A549 (cell line): ENCODE measurements at regions not wholly inside any gene's neighbourhood (a gene's known extent, or its start where the extent isn't known, plus 50 kb on each side); places are given as distances from the start of the nearest gene placed in this dataset.

ENCODE experiments used
- ATAC-seq, 2 experiments: fragments of 200-7000 bp in 1 of 2; fragments of >200 bp in 1 of 2; cut with Nextera tagmentation in 1 of 2; cut with Tn5 transposase in 1 of 2; 3 replicates each; pipeline versions ENCODE4 v1.8.0 to v1.9.1; 2018 to 2020; ENCODE audit warnings: mild to moderate bottlenecking in 1 of 2, moderate library complexity in 1 of 2
- CTCF ChIA-PET: fragments of 300-600 bp; sonication (Branson Sonifier 250); formaldehyde crosslinking; extraction: SDS; loops from one replicate; lab custom pipeline; 2021; ENCODE audit warnings: antibody characterized with exemption, inconsistent platforms; lab: Yijun Ruan, JAX
- POLR2A ChIA-PET: fragments of 350-600 bp; formaldehyde crosslinking; extraction: SDS; loops from one replicate; lab custom pipeline; 2021; ENCODE audit warnings: antibody characterized with exemption, inconsistent platforms; lab: Yijun Ruan, JAX
- DNase-seq, 2 experiments: peaks; one replicate each; pipeline versions ENCODE4 v3.0.0 to v3.0.0-alpha.2; 2011 to 2016; ENCODE audit warnings: low read depth in 1 of 2, low spot score in 1 of 2
- FAIRE-seq: peaks from 2 replicates; lab custom pipeline; 2011; peaks lifted over from hg19 to GRCh38; lab: Jason Lieb, UNC
- H3K27ac ChIP-seq, 2 experiments: fragments of >200 bp; sonication (Bioruptor Twin); formaldehyde crosslinking; 3 replicates each; pipeline ENCODE4 v1.5.1; 2016 to 2017
- H3K4me1 ChIP-seq: fragments of >200 bp; sonication (Bioruptor Twin); formaldehyde crosslinking; 3 replicates; pipeline ENCODE4 v1.6.1; 2016
- H3K4me2 ChIP-seq: fragments of >200 bp; sonication (Bioruptor Twin); formaldehyde crosslinking; 3 replicates; pipeline ENCODE4 v1.6.1; 2016
- H3K4me3 ChIP-seq: fragments of >200 bp; sonication (Bioruptor Twin); formaldehyde crosslinking; 3 replicates; pipeline ENCODE4 v1.5.1; 2016
- H3K9me3 ChIP-seq: fragments of >200 bp; sonication (Bioruptor Twin); formaldehyde crosslinking; 3 replicates; pipeline ENCODE4 v1.6.1; 2016
- CHD4 ChIP-seq: fragments of 200-600 bp; sonication (generic); IDR thresholded peaks from 2 replicates; pipeline ENCODE4 v1.6.1; 2016; ENCODE audit warnings: antibody characterized with exemption, mild to moderate bottlenecking, borderline replicate concordance
- EHF ChIP-seq: fragments of 250-450 bp; sonication (Bioruptor Pico); IDR thresholded peaks from 2 replicates; pipeline ENCODE4 v1.5.0; 2020; ENCODE audit warnings: mild to moderate bottlenecking
- EHMT2 ChIP-seq: fragments of 200-600 bp; sonication (generic); IDR thresholded peaks from 2 replicates; pipeline ENCODE4 v1.6.1; 2016; ENCODE audit warnings: antibody characterized with exemption, low read depth, mild to moderate bottlenecking, moderate library complexity
- FOSB ChIP-seq: fragments of 250-450 bp; sonication (Bioruptor Pico); IDR thresholded peaks from 2 replicates; pipeline ENCODE4 v1.5.0; 2020; ENCODE audit warnings: mild to moderate bottlenecking, moderate library complexity
- FOXS1 ChIP-seq: fragments of 250-450 bp; sonication (Bioruptor Pico); IDR thresholded peaks from 2 replicates; pipeline ENCODE4 v1.5.0; 2020; ENCODE audit warnings: mild to moderate bottlenecking, moderate library complexity
- GATA3 ChIP-seq: IDR thresholded peaks from 2 replicates; pipeline ENCODE4 v1.6.1; 2012; ENCODE audit warnings: borderline replicate concordance
- HDAC2 ChIP-seq: fragments of 200-600 bp; sonication (generic); IDR thresholded peaks from 2 replicates; pipeline ENCODE4 v1.6.1; 2016
- HES2 ChIP-seq: fragments of >200 bp; sonication (Bioruptor Twin); formaldehyde crosslinking; IDR thresholded peaks from 2 replicates; pipeline ENCODE4 v1.6.1; 2016
- HEYL ChIP-seq: fragments of 250-450 bp; sonication (Bioruptor Pico); IDR thresholded peaks from 2 replicates; pipeline ENCODE4 v1.8.0; 2021; ENCODE audit warnings: mild to moderate bottlenecking, moderate library complexity
- HOXB5 ChIP-seq: fragments of 250-450 bp; sonication (Bioruptor Pico); IDR thresholded peaks from 2 replicates; pipeline ENCODE4 v1.5.0; 2020; ENCODE audit warnings: mild to moderate bottlenecking, moderate library complexity
- JUNB ChIP-seq: fragments of >200 bp; sonication (Bioruptor Twin); formaldehyde crosslinking; IDR thresholded peaks from 2 replicates; pipeline ENCODE4 v1.6.1; 2016
- KDM1A ChIP-seq: fragments of 200-600 bp; sonication (generic); IDR thresholded peaks from 2 replicates; pipeline ENCODE4 v1.6.1; 2016; ENCODE audit warnings: low read depth, mild to moderate bottlenecking
- KDM5A ChIP-seq: fragments of 200-600 bp; sonication (generic); IDR thresholded peaks from 2 replicates; pipeline ENCODE4 v1.6.1; 2016; ENCODE audit warnings: antibody characterized with exemption, mild to moderate bottlenecking
- MAFK ChIP-seq: fragments of 450-650 bp; IDR thresholded peaks from 2 replicates; pipeline ENCODE4 v1.6.1; 2014; ENCODE audit not compliant: partially characterized antibody
- MAZ ChIP-seq: fragments of 150-350 bp; IDR thresholded peaks from 2 replicates; pipeline ENCODE4 v1.6.1; 2014; ENCODE audit warnings: antibody characterized with exemption, low read depth, low read length, borderline replicate concordance
- PHF8 ChIP-seq: fragments of 200-600 bp; sonication (generic); IDR thresholded peaks from 2 replicates; pipeline ENCODE4 v1.6.1; 2016; ENCODE audit warnings: low read depth, mild to moderate bottlenecking, antibody characterized with exemption, moderate library complexity, borderline replicate concordance
- POLR2AphosphoS2 ChIP-seq: conservative IDR thresholded peaks from 2 replicates; pipeline ENCODE4 v1.6.1; 2012; ENCODE audit warnings: low read length, improper control_type of control experiment, inconsistent platforms
- RCOR1 ChIP-seq: fragments of 150-350 bp; IDR thresholded peaks from 2 replicates; pipeline ENCODE4 v1.6.1; 2014; ENCODE audit warnings: antibody characterized with exemption, low read length, low read depth
- REST ChIP-seq: fragments of 200-600 bp; sonication (generic); IDR thresholded peaks from 2 replicates; pipeline ENCODE4 v1.6.1; 2016; ENCODE audit warnings: antibody characterized with exemption, mild to moderate bottlenecking, moderate library complexity
- RFX5 ChIP-seq: fragments of 450-650 bp; IDR thresholded peaks from 2 replicates; pipeline ENCODE4 v1.7.1; 2014; ENCODE audit warnings: antibody characterized with exemption, mild to moderate bottlenecking, moderate library complexity
- SMC3 ChIP-seq: fragments of >200 bp; sonication (Bioruptor Twin); formaldehyde crosslinking; IDR thresholded peaks from 3 replicates; pipeline ENCODE4 v1.6.1; 2018; ENCODE audit warnings: inconsistent platforms
- SREBF2 ChIP-seq: fragments of 450-650 bp; IDR thresholded peaks from 2 replicates; pipeline ENCODE4 v1.6.1; 2014; ENCODE audit warnings: mild to moderate bottlenecking, moderate library complexity
- ZC3H11A ChIP-seq: fragments of 450-650 bp; IDR thresholded peaks from 2 replicates; pipeline ENCODE4 v1.6.1; 2014; ENCODE audit warnings: antibody characterized with exemption, mild to moderate bottlenecking
- WGBS: methylation state at CpG from one replicate; pipeline ENCODE4 v1.1.6; 2017; ENCODE audit errors: missing lambda C conversion rate; 5-methylcytosine and 5-hydroxymethylcytosine counted together

- ATAC-seq (no peak), FAIRE-seq (no peak), DNase-seq (no peak)
- Histone ChIP-seq H3K4me1 (no peaks in the 10 kb centered on the region), H3K9me3 (no peaks in the 10 kb centered on the region), H3K27ac (no peak overlapping the region), H3K4me3 (no peak overlapping the region), H3K4me2 (no peak overlapping the region)
- ChIA-PET CTCF (no interaction called here), POLR2A (no interaction called here)
- 0% methylated on average over 1 of the region's 1 CpG for WGBS
- TF ChIP-seq FOSB (CRISPR knock-in tag) = no peak
- no peak for TF ChIP-seq KDM5A
- no peak for TF ChIP-seq RFX5
- no peak for TF ChIP-seq FOXS1 (CRISPR knock-in tag)
- TF ChIP-seq GATA3 = no peak
- no peak for TF ChIP-seq HES2
- TF ChIP-seq SREBF2 = no peak
- TF ChIP-seq MAZ = no peak
- no peak for TF ChIP-seq HOXB5 (CRISPR knock-in tag)
Measured at GRCh38 chr12:82029936-82030335, 270.8 kb upstream of the PPFIA2 start.

GRCh38 chr12:82028772-82029171 is 269.6 kb upstream of the PPFIA2 start:
- TF ChIP-seq ZC3H11A (no peak), MAFK (peak; percentile 70)
- ATAC-seq (no peak), DNase-seq (no peak), FAIRE-seq (no peak)
- H3K4me1 ChIP-seq = no peaks in the 10 kb centered on the region
- no peak overlapping the region for H3K4me2 ChIP-seq
- no peaks in the 10 kb centered on the region for H3K9me3 ChIP-seq
- 9% methylated on average over 1 of the region's 1 CpG for WGBS
- no peak overlapping the region for H3K27ac ChIP-seq
- no peak overlapping the region for H3K4me3 ChIP-seq
- ChIA-PET CTCF (no interaction called here), POLR2A (no interaction called here)

GRCh38 chr12:82027612-82028011 is 268.5 kb upstream of the PPFIA2 start:
- no peak overlapping the region for H3K27ac ChIP-seq
- no peaks in the 10 kb centered on the region for H3K9me3 ChIP-seq
- WGBS = 22% methylated on average over 1 of the region's 1 CpG
- H3K4me1 ChIP-seq = no peaks in the 10 kb centered on the region
- POLR2A ChIA-PET = no interaction called here
- DNase-seq (no peak), ATAC-seq (no peak), FAIRE-seq (no peak)
- H3K4me3 ChIP-seq = no peak overlapping the region
- CTCF ChIA-PET = no interaction called here
- TF ChIP-seq HDAC2 (no peak), KDM5A (no peak), RCOR1 (no peak), HEYL (CRISPR knock-in tag) (no peak), SMC3 (no peak)
- no peak overlapping the region for H3K4me2 ChIP-seq

GRCh38 chr12:82025462-82025861 is 266.3 kb upstream of the PPFIA2 start:
- ATAC-seq (no peak), FAIRE-seq (no peak), DNase-seq (no peak)
- TF ChIP-seq FOSB (CRISPR knock-in tag) (no peak), EHF (CRISPR knock-in tag) (no peak)
- 16% methylated on average over 7 of the region's 7 CpGs for WGBS
- CTCF ChIA-PET = no interaction called here
- Histone ChIP-seq H3K27ac (no peak overlapping the region), H3K4me2 (no peak overlapping the region), H3K4me3 (no peak overlapping the region), H3K9me3 (no peaks in the 10 kb centered on the region), H3K4me1 (no peaks in the 10 kb centered on the region)
- POLR2A ChIA-PET = no interaction called here

GRCh38 chr12:82019533-82019932 is 260.4 kb upstream of the PPFIA2 start:
- TF ChIP-seq FOXS1 (CRISPR knock-in tag) (no peak), HEYL (CRISPR knock-in tag) (no peak), FOSB (CRISPR knock-in tag) (no peak), KDM1A (no peak), EHMT2 (no peak), POLR2AphosphoS2 (no peak), SREBF2 (no peak), CHD4 (no peak), JUNB (no peak), PHF8 (no peak), REST (no peak), GATA3 (no peak)
- POLR2A ChIA-PET = no interaction called here
- peak in 1 of 2 experiments; percentile 2 for DNase-seq
- Histone ChIP-seq H3K27ac (no peak overlapping the region), H3K9me3 (no peaks in the 10 kb centered on the region; the same call in 2 of the 3 replicates), H3K4me1 (no peaks in the 10 kb centered on the region), H3K4me3 (no peak overlapping the region), H3K4me2 (no peak overlapping the region)
- FAIRE-seq = no peak
- CTCF ChIA-PET = no interaction called here
- ATAC-seq = no peak
